Renal cortical epithelial cell (primary cell): ENCODE measurements at regions not wholly inside any gene's neighbourhood (a gene's known extent, or its start where the extent isn't known, plus 50 kb on each side); places are given as distances from the start of the nearest gene placed in this dataset.
"Not testable (repeated sequence)": the region's sequence is repeated elsewhere in the genome, so short reads cannot be mapped to it uniquely, and the experiment has no call there.

Experiments used
- DNase-seq: peaks from one replicate; pipeline ENCODE4 v3.0.0-alpha.2; 2011; ENCODE audit warnings: low read depth

DNA sequence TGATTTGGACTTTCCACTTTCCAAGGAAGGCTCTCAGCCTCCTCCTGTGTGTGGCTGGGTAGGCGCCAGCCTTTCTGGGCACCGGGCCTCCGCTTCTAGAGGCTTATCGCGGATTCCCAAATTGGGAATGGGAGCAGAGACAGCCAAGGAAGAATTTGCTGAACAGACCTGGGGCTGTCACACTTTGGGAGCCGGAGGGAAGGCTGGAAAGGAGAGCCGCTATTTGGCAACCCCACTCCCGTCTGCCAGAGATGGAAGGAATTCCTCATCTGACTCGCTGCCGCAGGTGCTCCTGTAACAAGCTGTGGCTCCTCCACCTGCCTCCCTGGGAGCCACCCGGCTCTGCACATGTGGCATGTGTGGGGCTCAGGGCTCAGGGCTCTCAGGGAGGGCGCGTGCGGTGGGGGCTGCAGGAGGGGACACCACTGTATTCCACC lies 50.8 kb upstream of the ECHDC3 start:
- DNase-seq, result no peak

DNA sequence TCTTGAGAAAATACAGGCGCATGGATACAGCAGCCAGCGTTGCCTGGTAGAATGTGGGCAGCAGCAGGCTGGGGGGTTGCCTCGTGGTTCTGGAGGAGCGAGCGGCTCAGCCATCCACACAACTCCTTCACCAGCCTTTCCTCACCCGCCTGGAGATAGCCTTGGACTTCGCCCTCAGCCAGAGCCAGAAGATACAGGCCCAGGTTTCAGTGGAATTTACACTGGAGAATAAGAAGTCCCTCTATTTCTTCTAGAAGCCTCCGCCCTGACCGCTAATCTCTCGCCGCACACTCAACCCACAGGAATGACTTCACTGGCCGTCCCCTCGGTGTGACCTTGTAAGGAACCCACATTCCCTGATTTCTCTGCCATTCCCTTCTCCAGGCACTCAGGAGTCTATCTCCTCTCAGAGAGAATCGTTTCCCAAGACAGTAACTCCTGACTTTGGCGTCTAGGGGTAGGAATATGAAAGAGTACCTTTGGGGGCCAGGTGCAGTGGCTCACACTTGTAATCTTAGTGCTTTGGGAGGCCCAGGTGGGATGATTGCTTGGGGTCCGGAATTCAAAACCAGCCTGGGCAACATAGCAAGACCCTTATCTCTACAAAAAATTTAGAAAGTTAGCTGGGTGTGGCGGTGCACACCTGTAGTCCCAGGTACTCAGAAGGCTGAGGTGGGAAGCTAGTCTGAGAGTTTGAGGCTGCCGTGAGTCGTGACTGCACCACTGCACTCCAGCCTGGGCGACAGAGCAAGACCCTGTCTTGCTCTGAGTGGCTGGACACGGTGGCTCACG lies 52.0 kb upstream of the ECHDC3 start:
- DNase-seq, result peak; percentile 26

DNA sequence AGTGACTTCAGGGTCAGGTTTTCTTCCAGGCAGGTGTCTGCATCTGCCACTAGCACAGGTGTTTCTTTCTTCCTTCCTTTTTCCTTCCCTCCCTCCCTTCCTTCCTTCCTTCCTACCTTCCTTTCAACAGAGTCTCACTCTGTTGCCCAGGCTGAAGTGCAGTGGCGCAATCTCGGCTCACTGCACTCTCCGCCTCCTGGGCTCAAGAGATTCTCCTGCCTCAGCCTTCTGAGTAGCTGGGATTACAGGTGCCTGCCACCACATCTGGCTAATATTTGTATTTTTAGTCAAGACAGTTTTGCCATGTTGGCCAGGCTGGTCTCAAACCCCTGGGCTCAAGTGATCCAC lies 53.8 kb upstream of the ECHDC3 start:
- DNase-seq, result not testable (repeated sequence)

GRCh38 chr10:11687779-11688447 lies 54.3 kb upstream of the ECHDC3 start:
- peak; percentile 11 for DNase-seq

- peak; percentile 55 for DNase-seq
Observed at GRCh38 chr10:11687357-11687771, 54.8 kb upstream of the ECHDC3 start.

GRCh38 chr10:11685787-11686218 lies 56.4 kb upstream of the ECHDC3 start:
- DNase-seq, result peak; percentile 64

- DNase-seq, result peak; percentile 71
Observed at GRCh38 chr10:11684717-11685645, 57.2 kb upstream of the ECHDC3 start.

DNA sequence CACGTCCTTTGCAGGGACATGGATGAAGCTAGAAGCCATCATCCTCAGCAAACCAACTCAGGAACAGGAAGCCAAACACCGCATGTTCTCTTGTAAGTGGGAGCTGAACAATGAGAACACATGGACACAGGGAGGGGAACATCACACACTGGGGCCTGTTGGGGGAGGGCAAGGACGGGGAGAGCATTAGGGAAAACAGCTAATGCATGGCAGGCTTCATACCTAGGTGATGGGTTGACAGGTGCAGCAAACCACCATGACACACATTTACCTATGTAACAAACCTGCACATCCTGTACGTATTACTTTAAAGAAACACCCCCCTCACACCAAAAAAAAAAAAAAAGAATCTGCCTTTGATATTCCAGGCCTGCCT lies 57.9 kb upstream of the ECHDC3 start:
- DNase-seq, result not testable (repeated sequence)

- DNase-seq, result no peak
Observed at GRCh38 chr10:11683529-11684320, 58.5 kb upstream of the ECHDC3 start.

- DNase-seq, result no peak
Observed at GRCh38 chr10:11682851-11683250, 59.3 kb upstream of the ECHDC3 start.

- no peak for DNase-seq
Observed at GRCh38 chr10:11682267-11682683, 59.9 kb upstream of the ECHDC3 start.

DNA sequence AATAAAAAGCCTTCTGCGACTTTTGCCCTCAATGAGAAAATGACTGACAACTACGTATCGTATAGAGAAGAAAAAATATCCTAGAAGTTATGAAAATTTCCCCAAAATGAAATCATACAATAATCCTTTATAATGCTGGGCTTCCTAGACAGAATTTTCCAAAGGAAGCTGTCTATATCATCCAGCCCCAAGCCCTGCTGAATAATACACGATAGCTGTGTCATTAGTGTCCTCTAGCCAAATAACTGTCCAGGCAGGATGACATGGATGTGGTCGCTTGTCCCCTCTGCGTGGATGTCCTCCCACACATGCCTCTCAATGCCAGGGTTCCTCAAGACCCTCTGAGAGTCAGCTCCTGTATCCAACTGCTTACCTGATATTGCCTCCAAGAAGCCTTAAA lies 61.7 kb upstream of the ECHDC3 start:
- DNase-seq, result no peak

DNA sequence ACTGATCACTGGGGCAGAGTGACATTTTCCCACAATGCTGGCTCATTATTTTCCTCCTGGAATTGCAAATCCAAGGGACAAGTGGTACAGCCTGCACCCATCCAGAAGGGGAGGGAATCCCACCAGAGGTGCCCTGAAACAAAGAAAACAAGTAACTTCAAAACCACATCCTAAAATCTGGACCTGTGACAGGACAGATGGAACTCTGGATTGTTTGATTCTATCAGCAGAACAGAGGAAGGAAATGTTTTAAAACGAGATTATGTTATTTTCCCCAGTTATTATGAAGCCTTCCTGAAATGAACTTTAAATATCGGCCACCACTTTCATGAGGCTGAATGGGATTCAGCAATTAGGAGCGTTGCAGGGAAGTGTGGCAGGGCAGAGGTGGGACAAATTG lies 62.2 kb upstream of the ECHDC3 start:
- no peak for DNase-seq

DNA sequence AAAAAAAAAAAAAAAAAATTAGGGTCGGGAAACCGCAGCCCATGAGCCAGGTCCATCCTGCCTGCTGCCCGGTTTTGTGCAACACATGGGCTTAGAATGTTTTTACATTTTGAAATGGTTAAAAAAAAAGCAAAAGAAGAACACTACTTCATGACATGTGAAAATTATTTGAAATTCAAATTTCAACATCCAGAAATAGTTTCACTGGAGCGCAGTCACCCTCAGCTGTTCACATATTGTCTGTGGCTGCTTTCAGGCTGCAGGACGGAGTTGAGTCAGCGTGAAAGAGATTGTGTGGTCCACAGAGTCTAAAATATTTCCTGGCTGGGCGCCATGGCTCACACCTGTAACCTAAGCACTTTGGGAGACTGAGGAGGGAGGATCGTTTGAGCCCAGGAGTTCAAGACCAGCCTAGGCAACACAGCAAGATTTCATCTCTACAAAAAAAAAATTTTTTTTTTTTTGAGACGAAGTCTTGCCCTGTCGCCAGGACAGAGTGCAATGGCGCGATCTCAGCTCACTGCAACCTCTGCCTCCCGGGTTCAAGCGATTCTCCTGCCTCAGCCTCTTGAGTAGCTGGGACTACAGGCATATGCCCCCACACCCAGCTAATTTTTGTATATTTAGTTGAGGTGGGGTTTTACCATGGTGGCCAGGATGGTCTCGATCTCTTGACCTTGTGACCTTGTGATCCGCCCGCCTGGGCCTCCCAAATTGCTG lies 63.9 kb upstream of the ECHDC3 start:
- DNase-seq, result no peak

GRCh38 chr10:11677480-11677879 lies 64.7 kb upstream of the ECHDC3 start:
- DNase-seq, result no peak

DNA sequence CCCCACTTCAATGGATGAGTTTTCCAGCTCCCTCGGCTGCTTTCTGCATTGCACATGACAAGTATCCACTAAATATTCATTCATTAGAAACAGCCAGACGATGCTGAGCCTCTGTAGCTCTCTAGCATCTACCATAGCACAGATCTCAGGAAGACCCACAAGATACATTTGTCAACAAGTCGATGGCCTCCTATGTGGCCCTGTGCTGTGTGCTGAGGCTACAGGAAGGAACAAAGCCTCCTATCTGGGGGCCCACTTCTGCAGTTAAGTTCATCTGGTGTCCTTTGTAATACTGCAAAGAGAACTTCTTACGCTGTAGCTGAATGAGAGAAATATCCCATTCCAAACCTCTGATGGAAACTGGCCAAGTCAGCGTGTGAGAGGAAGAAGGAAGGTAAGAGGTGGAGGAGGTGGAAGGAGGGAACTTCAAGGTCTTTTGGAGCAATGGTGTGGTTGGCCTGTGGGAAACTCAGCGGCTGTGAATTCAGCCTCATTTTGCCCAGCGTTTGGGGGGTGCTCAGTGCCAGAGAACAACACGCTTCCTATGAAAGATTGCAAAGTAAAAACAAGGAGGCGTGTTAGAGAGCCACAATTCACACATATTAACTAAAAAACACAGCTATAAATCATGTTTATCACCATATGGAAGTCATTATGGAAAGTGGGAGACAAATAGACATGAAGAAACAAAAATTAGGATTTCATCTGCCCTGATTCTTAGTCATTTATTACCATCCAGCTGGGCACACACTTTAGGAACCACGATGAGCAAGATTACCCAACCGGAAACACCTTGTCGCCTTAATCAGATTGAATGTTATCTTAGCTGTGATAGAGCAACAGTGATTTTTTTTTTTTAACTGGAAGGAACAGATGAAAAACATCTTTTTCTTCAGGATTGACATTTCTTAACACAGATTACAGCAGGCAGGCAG lies 62.2 kb upstream of the USP6NL start:
- DNase-seq, result no peak

- no peak for DNase-seq
Observed at GRCh38 chr10:11672836-11673235, 61.4 kb upstream of the USP6NL start.

DNA sequence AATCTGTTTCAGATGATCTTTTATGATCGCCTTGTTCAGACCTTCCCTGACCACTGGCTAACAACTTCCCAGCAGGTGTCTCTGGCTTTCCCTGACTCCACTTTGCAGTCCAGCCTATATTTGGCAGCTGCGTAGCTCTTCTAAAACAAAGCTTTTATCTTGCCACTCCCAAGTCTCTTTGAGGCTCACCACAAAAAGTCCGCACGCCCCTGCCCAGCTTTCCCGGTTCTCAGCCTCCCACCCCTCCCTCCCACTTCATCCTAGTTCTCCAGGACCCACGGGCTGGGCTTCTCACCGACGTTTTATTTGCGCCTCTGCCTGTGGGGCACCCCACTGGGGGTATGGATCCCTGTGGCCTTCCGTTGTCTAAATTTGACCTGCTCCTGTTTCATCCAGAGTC lies 58.9 kb upstream of the USP6NL start:
- DNase-seq, result no peak

- no peak for DNase-seq
Observed at GRCh38 chr10:11668847-11669610, 57.6 kb upstream of the USP6NL start.
